ENCODE measurements at regions not wholly inside any gene's neighbourhood (a gene's known extent, or its start where the extent isn't known, plus 50 kb on each side); places are given as distances from the start of the nearest gene placed in this dataset.

GRCh38 chr22:27405672-27406388 is 395.7 kb downstream of the MN1 start:
- DNase-seq, result no peak

More at GRCh38 chr22:27405672-27406388, 395.7 kb downstream of the MN1 start:
- Histone ChIP-seq H3K4me1 (ENCODE audit: control insufficient read depth in 2 of 2, insufficient read depth in 2 of 2, low read length in 2 of 2) (no peaks in the 10 kb centered on the region), H2AFZ (ENCODE audit: insufficient read depth, low read depth, low read length, poor library complexity, severe bottlenecking) (no peak overlapping the region), H4K20me1 (ENCODE audit: control insufficient read depth, insufficient read depth, low read length, poor library complexity, severe bottlenecking) (no peaks in the 10 kb centered on the region), H3K27ac (ENCODE audit: low read length in 2 of 2) (no peak overlapping the region), H3K4me3 (ENCODE audit: control extremely low read depth in 1 of 5, extremely low read depth in 1 of 5, insufficient read depth in 1 of 5, low read depth in 2 of 5, low read length in 4 of 5) (no peak overlapping the region), H3K9ac (ENCODE audit: low read length) (no peak overlapping the region), H3K36me3 (replicated peaks in 1 of 2; ENCODE audit: control extremely low read depth in 1 of 2, control insufficient read depth in 1 of 2, extremely low read depth in 1 of 2, insufficient read depth in 2 of 2, low read length in 1 of 2) (no peaks in the 10 kb centered on the region), H3K79me2 (ENCODE audit: control insufficient read depth, insufficient read depth, low read length) (no peaks in the 10 kb centered on the region), H3K9me3 (ENCODE audit: control extremely low read depth in 1 of 3, control insufficient read depth in 2 of 3, insufficient read depth in 1 of 3, low read length in 2 of 3) (peaks cover 0 to 21% (median 2%) of the 10 kb centered on the region in 3 donors), H3K4me2 (replicated peaks; ENCODE audit: low read depth, low read length, poor library complexity, severe bottlenecking) (no peak overlapping the region), H3K27me3 (replicated peaks in 1 of 4; ENCODE audit: control extremely low read depth in 1 of 4, control insufficient read depth in 3 of 4, insufficient read depth in 4 of 4, low read length in 3 of 4) (peaks cover 0 to 2% (median 0%) of the 10 kb centered on the region in 4 experiments)
- CTCF ChIA-PET, result no interaction called here
- POLR2A ChIA-PET, result no interaction called here
- ATAC-seq (ENCODE audit: low read depth), result no peak
- intact Hi-C loops (cut with micrococcal nuclease), result no loop called here
- Mint-ChIP-seq H3K9me3 (ENCODE audit: insufficient read depth) (no peaks in the 10 kb centered on the region), H3K27me3 (peaks cover 6% of the 10 kb centered on the region), H3K4me3 (no peak overlapping the region), H3K4me1 (no peaks in the 10 kb centered on the region), H3K27ac (no peak overlapping the region)
- WGBS (ENCODE audit: insufficient coverage), result 22% methylated on average over 5 of the region's 10 CpGs
- TF ChIP-seq EZH2 (IDR thresholded peaks at IDR 0.05; ENCODE audit: borderline replicate concordance, insufficient read depth, low read depth, low read length, poor library complexity, severe bottlenecking) (no peak), CTCF (IDR thresholded peaks at IDR 0.05) (no peak)
